Esophagus (tissue), 2 donors: ENCODE measurements at regions not wholly inside any gene's neighbourhood (a gene's known extent, or its start where the extent isn't known, plus 50 kb on each side); places are given as distances from the start of the nearest gene placed in this dataset.

Source experiments
- H3K27ac ChIP-seq, 2 donors: one replicate each; pipeline ENCODE4 v1.5.1; 2013; ENCODE audit warnings: low read depth in 2 of 2, mild to moderate bottlenecking in 2 of 2, inconsistent platforms in 1 of 2, low read length in 1 of 2, moderate library complexity in 1 of 2
- H3K27me3 ChIP-seq, 2 donors: one replicate each; pipeline ENCODE4 v1.6.1; 2013; ENCODE audit warnings: low read length in 2 of 2, control low read depth in 1 of 2, mild to moderate bottlenecking in 1 of 2; ENCODE audit not compliant: insufficient read depth in 2 of 2, control insufficient read depth in 1 of 2
- H3K36me3 ChIP-seq, 2 donors: one replicate each; pipeline ENCODE4 v1.6.1; 2013; ENCODE audit warnings: low read length in 1 of 2; ENCODE audit not compliant: control insufficient read depth in 2 of 2, insufficient read depth in 2 of 2
- H3K4me1 ChIP-seq, 2 donors: one replicate each; pipeline ENCODE4 v1.6.1; 2013; ENCODE audit warnings: low read length in 1 of 2; ENCODE audit not compliant: control insufficient read depth in 2 of 2, insufficient read depth in 2 of 2
- H3K4me3 ChIP-seq, 2 donors: one replicate each; pipeline ENCODE4 v1.5.1; 2013; ENCODE audit warnings: low read length in 2 of 2, mild to moderate bottlenecking in 2 of 2, low read depth in 1 of 2, moderate library complexity in 1 of 2
- H3K9me3 ChIP-seq, 2 donors: one replicate each; pipeline ENCODE4 v1.6.1; 2013; ENCODE audit warnings: mild to moderate bottlenecking in 2 of 2, low read depth in 1 of 2, low read length in 1 of 2, moderate library complexity in 1 of 2; ENCODE audit not compliant: control insufficient read depth in 2 of 2, insufficient read depth in 1 of 2
- WGBS, 2 donors: extraction: QIAGEN DNeasy Blood & Tissue Kit; methylation state at CpG; one replicate each; pipeline ENCODE4 v1.1.7; 2013; 5-methylcytosine and 5-hydroxymethylcytosine counted together
- donor health status: healthy with polysubstance abuse.
- donor health status: Bipolar disorder and iron deficiency.

- no peak overlapping the region for H3K4me3 ChIP-seq
- no peaks in the 10 kb centered on the region for H3K9me3 ChIP-seq
- no peak overlapping the region for H3K27ac ChIP-seq
- no peaks in the 10 kb centered on the region for H3K27me3 ChIP-seq
- no peaks in the 10 kb centered on the region for H3K36me3 ChIP-seq
- 79 to 87% methylated on average over 1 of the region's 1 CpG for WGBS, 2 donors
- H3K4me1 ChIP-seq: no peaks in the 10 kb centered on the region
These were observed 255.1 kb downstream of the RND3 start for GRCh38 chr2:150232321-150232720.

- Histone ChIP-seq H3K27me3 (no peaks in the 10 kb centered on the region), H3K4me3 (no peak overlapping the region), H3K9me3 (no peaks in the 10 kb centered on the region), H3K36me3 (no peaks in the 10 kb centered on the region), H3K27ac (no peak overlapping the region), H3K4me1 (no peaks in the 10 kb centered on the region)
- 89 to 90% methylated on average over 1 of the region's 1 CpG for WGBS, 2 donors
These were observed 256.9 kb downstream of the RND3 start for GRCh38 chr2:150230616-150231015.

DNA sequence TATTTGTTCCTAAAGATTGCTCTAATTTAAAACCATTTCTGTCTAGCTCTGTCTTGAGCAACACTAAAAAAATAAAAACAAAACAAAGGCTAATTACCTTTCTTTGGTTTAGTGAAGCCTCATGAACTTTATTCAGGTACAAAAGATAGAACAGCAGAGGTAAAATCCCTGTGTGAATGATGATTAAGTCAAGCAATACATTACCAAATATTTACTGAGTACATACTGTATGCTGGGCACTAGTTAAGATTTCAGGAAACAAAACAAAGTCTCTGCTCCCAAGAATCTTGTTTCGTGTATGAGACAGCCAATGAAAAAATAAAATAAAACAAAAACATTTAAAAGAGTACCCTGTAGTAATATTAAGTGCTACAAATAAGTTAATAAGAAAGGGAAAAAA lies 257.5 kb downstream of the RND3 start:
- no peaks in the 10 kb centered on the region for H3K9me3 ChIP-seq
- no peaks in the 10 kb centered on the region for H3K27me3 ChIP-seq
- 5 to 38% methylated on average over 1 of the region's 1 CpG for WGBS, 2 donors
- no peaks in the 10 kb centered on the region for H3K4me1 ChIP-seq
- no peak overlapping the region for H3K4me3 ChIP-seq
- no peak overlapping the region for H3K27ac ChIP-seq
- no peaks in the 10 kb centered on the region for H3K36me3 ChIP-seq

DNA sequence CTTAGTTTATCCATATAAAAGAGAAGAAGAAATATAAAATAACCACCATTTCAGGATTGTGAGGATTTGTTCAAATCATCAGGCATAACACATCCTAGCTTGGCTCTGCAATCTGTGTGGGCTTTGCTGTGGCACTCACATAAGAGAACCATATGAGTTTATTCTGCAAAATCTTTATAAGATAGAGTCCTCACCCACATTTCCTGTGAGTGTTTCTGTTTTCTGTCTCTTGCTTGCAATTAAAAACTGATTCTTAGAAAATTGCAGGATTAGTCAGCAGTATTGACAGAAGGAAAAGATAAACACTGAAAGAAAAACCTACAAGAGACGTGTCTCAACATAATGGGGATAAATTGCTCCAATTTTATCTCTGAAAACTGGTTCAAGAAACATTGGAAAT lies 258.5 kb downstream of the RND3 start:
- Histone ChIP-seq H3K36me3 (no peaks in the 10 kb centered on the region), H3K27ac (no peak overlapping the region), H3K4me3 (no peak overlapping the region), H3K4me1 (no peaks in the 10 kb centered on the region), H3K9me3 (no peaks in the 10 kb centered on the region), H3K27me3 (no peaks in the 10 kb centered on the region)
- WGBS, 2 donors: 23 to 34% methylated on average over 1 of the region's 1 CpG

DNA sequence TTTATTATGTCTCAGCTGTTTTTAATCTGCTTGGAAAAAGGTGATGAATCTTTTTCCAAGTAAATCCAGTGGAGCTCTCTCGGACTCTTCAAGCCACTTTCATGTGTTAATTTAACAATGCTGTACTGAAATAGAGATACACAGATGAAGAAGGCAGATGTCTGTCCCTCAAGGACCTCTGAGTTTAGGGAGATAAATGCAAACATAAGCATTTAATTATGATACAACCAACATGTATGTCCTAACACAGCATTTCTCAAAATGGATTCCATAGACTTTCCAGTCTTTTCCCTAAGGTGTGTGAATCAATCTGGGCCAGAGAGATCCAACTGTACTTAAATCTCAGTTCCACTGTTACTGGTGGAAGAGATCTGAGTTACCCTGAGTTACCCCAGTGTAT lies 262.4 kb downstream of the RND3 start:
- no peaks in the 10 kb centered on the region for H3K36me3 ChIP-seq
- H3K9me3 ChIP-seq: no peaks in the 10 kb centered on the region
- no peaks in the 10 kb centered on the region for H3K4me1 ChIP-seq
- no peak overlapping the region for H3K27ac ChIP-seq
- H3K27me3 ChIP-seq: no peaks in the 10 kb centered on the region
- WGBS, 2 donors: 79 to 82% methylated on average over 1 of the region's 1 CpG
- no peak overlapping the region for H3K4me3 ChIP-seq

DNA sequence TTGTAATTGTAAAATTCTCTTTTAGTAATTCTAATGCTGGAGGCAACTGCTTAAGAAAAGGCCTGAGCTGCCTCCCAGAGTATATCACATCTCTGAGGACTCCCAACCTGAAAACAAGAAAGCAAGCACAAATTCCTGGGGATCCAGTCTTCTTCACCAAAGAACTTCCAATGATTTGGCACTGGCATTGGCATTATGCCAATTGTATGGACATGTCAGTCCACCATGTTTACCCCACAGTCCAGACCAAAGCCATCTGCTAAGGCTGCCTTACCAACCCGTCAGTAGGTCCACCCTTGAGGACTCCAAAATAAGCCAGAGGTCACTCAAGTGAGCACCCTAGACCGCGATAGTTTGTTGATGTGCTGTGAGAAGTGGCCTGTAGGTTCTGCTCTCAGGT lies 263.1 kb downstream of the RND3 start:
- Histone ChIP-seq H3K9me3 (no peaks in the 10 kb centered on the region), H3K4me3 (no peak overlapping the region), H3K4me1 (no peaks in the 10 kb centered on the region), H3K27me3 (no peaks in the 10 kb centered on the region), H3K36me3 (no peaks in the 10 kb centered on the region), H3K27ac (no peak overlapping the region)
- 95 to 96% methylated on average over 3 of the region's 3 CpGs for WGBS, 2 donors

GRCh38 chr2:150222942-150223341 lies 264.5 kb downstream of the RND3 start:
- H3K27me3 ChIP-seq: no peaks in the 10 kb centered on the region
- H3K36me3 ChIP-seq: no peaks in the 10 kb centered on the region
- H3K4me1 ChIP-seq: no peaks in the 10 kb centered on the region
- no peak overlapping the region for H3K27ac ChIP-seq
- WGBS, 2 donors: 92% methylated on average over 5 of the region's 5 CpGs
- H3K4me3 ChIP-seq: no peak overlapping the region
- H3K9me3 ChIP-seq: no peaks in the 10 kb centered on the region

DNA sequence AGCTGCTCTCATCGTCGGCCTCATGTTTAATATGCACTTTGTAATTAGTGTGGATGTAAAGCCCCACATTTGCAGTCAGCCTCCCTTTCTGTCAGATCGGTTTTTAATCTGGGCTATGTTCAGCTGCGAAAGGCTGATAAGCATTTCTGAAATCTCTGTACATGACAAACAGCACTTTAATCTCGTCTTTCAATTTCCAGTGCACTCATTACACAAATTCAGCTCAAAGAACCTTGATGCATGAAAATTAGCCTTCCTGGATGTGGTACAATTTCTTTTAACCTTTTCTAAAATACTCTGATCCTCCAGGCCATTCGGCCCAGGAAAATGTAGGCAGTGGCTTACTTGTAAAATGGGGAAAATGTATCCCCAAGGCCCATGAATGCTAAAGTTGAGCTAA lies 265.1 kb downstream of the RND3 start:
- Histone ChIP-seq H3K27me3 (no peaks in the 10 kb centered on the region), H3K4me3 (no peak overlapping the region), H3K27ac (no peak overlapping the region), H3K4me1 (no peaks in the 10 kb centered on the region), H3K36me3 (no peaks in the 10 kb centered on the region), H3K9me3 (no peaks in the 10 kb centered on the region)
- WGBS, 2 donors: 82 to 90% methylated on average over 6 of the region's 6 CpGs

DNA sequence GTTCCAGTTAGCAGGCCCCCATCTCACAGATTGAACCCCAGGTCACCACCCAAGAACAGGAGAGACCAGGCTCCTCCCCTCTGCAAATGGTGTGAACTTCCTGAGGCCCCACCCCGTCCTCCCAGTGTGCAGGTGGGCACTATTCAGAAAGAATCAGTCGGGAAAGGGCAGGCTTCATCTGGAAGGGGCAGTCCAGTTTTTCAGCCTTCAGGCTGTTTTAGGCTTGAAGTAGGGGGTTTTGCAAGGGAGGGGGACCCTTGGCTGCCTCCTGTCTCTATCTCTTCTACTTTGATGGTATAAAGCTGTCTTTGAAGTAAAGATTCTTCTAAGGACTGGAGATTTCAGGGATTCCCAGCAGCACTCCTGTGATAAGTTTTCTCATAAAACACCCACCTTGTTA lies 267.6 kb downstream of the RND3 start:
- no peak overlapping the region for H3K27ac ChIP-seq
- no peaks in the 10 kb centered on the region for H3K4me1 ChIP-seq
- no peaks in the 10 kb centered on the region for H3K9me3 ChIP-seq
- H3K4me3 ChIP-seq: no peak overlapping the region
- 69 to 76% methylated on average over 2 of the region's 2 CpGs for WGBS, 2 donors
- H3K36me3 ChIP-seq: no peaks in the 10 kb centered on the region
- H3K27me3 ChIP-seq: no peaks in the 10 kb centered on the region

- H3K4me1 ChIP-seq: no peaks in the 10 kb centered on the region
- H3K36me3 ChIP-seq: no peaks in the 10 kb centered on the region
- H3K27me3 ChIP-seq: no peaks in the 10 kb centered on the region
- no peak overlapping the region for H3K27ac ChIP-seq
- H3K4me3 ChIP-seq: no peak overlapping the region
- 89 to 92% methylated on average over 1 of the region's 1 CpG for WGBS, 2 donors
- H3K9me3 ChIP-seq: no peaks in the 10 kb centered on the region
These were observed 272.4 kb downstream of the RND3 start for GRCh38 chr2:150215041-150215440.
